ENCODE measurements at regions not wholly inside any gene's neighbourhood (a gene's known extent, or its start where the extent isn't known, plus 50 kb on each side); places are given as distances from the start of the nearest gene placed in this dataset.

DNA sequence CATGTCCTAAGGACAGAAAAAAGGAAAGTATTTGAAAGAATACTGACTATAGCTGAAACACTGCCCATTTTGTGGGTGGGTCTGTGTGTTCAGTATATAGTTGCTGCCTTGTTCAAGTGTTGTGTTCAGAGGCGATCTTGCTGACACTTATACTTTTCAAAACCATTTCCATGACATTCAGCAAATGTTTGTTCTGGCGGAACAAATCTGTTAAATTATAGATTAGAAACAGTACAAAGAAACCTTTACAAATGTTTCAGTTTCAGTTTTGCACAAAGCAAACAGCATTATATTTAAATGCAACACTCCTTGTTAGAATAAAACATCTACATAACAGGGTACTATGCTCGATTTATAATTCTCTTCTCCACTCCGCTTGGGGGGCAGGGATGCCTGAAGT is 2276.3 kb downstream of the MAT2B start:
- no peak for DNase-seq

GRCh38 chr5:165783024-165783423 is 2277.6 kb downstream of the MAT2B start:
- DNase-seq = no peak

DNA sequence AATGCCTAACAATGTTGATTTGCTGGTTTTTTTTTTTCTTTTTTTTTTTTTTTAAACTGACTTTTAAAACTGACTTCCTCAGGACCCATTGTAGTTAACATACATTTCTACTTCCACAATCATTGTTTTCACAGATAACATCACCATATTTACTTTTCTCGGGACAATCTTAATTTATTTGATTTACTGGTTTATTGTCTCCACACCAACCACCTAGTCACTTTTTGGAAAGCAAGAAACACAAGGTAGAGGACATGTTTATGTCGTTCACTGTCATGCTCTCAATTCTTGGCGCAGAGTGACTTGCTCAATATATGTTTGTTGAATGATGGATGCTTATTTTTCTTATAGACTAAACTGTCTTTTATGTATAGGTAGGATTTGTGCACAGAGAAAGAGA is 2280.7 kb downstream of the MAT2B start:
- DNase-seq = no peak

DNA sequence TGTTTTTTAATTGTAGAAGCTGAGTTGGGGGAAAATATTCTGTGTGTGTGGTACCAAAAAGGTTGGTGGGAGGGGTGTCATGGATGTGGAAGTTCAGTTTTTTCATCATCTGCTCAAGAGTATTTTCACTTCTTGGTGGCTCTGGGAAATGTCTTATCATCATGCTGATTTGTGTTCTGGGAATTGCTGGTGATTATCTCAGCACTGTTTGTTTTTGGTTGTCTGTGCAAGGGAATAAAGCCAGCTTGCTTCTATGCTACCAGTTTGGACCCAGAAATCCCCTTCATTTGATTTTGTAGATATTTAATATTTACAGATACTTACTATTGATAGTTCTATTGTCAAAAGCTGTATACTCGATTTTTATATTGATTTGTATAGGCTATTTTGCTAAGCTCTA is 2289.7 kb downstream of the MAT2B start:
- no peak for DNase-seq

- DNase-seq = no peak
Observed at GRCh38 chr5:165805756-165806155, 2300.3 kb downstream of the MAT2B start.

DNA sequence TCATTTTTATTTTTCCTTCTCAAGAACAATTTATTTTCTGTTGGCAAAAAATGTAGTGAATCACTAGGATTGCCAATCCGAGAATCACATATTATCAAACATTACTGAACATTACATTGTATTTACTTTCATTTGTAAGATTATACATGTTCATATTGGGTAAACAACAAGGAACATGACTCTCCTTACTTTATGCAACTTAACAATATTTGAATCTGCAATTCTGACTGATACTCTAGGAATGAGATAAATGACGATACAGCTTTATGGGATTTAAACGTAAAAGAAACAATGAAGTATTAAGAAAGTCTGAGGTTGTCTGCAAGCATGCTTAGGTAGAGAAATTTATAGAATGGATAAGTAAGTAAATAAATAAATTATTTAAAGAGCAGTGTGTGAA is 2302.9 kb downstream of the MAT2B start:
- no peak for DNase-seq

GRCh38 chr5:165809914-165810313 is 2304.5 kb downstream of the MAT2B start:
- no peak for DNase-seq

DNA sequence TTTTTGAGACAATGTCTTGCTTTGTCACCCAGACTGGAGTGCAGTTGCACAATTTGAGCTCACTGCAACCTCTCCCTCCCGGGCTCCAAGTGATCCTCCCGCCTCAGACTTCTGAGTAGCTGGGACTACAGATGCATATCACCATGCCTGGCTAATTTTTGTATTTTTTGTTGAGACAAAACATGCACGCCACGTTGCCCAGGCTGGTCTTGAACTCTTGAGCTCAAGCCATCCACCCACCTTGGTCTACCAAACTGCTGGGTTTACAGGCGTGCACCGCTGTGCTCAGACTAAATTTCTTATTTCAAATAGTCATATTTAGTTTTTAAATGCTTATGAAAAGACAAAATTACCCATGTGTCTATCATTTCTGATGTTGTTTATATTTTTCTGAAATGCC is 2324.1 kb downstream of the MAT2B start:
- no peak for DNase-seq

GRCh38 chr5:165834891-165835290 is 2329.5 kb downstream of the MAT2B start:
- no peak for DNase-seq

DNA sequence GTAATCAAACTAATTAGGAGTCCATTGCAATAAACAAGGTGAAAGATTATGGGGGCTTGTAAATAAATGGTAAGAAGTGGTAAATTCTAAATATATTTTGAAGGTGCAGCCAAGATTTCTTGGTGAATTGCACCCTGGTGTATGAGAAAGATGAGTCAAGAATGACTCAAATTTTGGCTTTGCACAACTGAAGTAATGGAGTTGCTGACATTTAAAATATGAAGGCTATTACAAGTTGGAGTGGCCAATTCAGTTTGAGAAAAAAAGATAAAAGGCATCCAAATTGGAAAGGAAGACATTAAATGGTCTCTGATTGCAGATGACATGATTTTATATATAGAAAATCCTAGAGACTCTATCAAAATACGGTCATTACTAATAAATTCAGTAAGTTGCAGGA is 2330.6 kb downstream of the MAT2B start:
- no peak for DNase-seq

DNA sequence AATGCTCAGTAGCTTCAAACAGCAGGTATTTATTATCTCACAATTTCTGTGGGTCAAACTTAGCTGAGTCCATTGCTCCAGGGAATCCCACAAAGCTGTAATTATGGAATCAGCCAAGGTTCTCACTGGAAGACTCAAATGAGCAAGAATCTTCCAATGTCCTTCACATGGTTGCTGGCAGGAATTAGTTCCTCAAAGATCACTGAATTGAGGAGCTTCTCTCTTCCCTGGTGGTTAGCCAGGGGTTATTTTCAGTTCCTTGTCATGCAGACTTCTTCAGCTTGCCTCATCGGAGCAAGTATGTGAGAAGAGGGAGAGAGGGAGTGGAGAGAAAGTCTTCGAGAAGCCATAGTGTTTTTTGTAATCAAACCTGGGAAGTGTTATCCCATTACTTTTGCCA is 2331.9 kb downstream of the MAT2B start:
- no peak for DNase-seq

- no peak for DNase-seq
Observed at GRCh38 chr5:165844571-165844970, 2339.2 kb downstream of the MAT2B start.

DNA sequence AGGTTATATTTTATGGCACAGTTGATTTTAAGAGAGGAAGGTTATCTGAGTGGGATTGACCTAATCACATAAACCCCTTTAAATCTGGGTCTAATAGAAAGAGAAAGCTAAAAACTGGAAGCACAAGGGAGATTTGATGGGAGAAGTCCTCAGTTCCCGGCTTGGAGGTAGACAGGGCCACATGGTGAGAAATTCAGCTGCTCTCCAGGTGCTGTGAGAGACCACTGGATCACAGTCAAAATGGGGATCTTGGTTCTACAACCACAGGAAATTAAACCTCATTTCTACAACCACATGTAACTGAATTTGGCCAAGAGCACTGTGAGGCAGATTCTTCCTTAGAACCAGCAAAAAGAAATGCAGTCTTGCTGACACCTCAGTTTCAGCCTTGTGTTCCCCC is 2352.7 kb downstream of the MAT2B start:
- DNase-seq = no peak

- no peak for DNase-seq
Observed at GRCh38 chr5:165859251-165859650, 2353.8 kb downstream of the MAT2B start.

GRCh38 chr5:165863239-165863638 is 2357.8 kb downstream of the MAT2B start:
- DNase-seq = no peak

DNA sequence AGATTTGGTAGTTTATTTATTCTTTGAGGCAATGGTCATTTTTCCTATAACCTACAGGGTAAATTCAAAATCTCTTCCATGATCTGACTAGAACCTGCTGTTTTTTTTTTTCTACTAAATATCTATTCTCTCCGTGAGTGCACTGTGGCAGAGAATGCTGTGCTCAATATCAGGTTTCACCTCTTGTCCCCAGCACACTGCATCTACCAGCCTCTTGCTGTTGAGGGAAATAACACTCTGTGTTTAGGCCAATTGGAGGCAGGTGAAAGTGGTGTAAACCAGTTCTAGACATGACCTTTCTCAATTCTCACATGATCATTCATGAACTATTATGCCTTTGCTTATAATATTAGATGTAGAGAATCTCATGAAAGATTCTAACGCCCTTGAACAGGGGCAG is 2365.9 kb downstream of the MAT2B start:
- no peak for DNase-seq

GRCh38 chr5:165874851-165875250 is 2369.4 kb downstream of the MAT2B start:
- DNase-seq = no peak

DNA sequence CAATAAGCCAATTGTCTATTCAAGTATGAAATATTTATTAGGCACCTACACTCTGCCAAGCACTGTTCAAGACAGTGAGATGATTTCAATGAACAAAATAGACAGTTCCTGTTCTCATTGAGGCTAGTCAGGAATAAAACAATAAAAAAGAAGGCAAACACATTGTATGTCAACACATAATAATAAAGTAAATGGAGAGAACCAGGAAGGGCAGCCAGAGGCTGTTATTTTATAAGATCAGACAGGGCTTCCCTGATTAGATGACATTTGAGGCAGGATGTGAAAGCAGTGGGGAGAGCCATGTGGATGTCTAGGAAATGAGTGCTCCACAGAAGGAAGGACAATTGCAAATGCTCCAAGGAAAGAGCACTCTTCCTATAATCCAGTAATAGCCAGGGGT is 2371.1 kb downstream of the MAT2B start:
- DNase-seq = no peak

GRCh38 chr5:165877475-165877874 is 2372.1 kb downstream of the MAT2B start:
- no peak for DNase-seq

- no peak for DNase-seq
Observed at GRCh38 chr5:165881259-165881658, 2375.8 kb downstream of the MAT2B start.

GRCh38 chr5:165882099-165882498 is 2376.7 kb downstream of the MAT2B start:
- no peak for DNase-seq

- no peak for DNase-seq
Observed at GRCh38 chr5:165885623-165886350, 2380.4 kb downstream of the MAT2B start.

- DNase-seq = no peak
Observed at GRCh38 chr5:165887147-165887546, 2381.7 kb downstream of the MAT2B start.

GRCh38 chr5:165892383-165892782 is 2387.0 kb downstream of the MAT2B start:
- no peak for DNase-seq

GRCh38 chr5:165894916-165895315 is 2389.5 kb downstream of the MAT2B start:
- DNase-seq = no peak

- DNase-seq = no peak
Observed at GRCh38 chr5:165903835-165904234, 2387.6 kb upstream of the WWC1 start.

Data from inflammatory macrophage treated with lipopolysaccharide for 4 hours (primary cell).